Neutrophil (primary cell): ENCODE measurements at regions not wholly inside any gene's neighbourhood (a gene's known extent, or its start where the extent isn't known, plus 50 kb on each side); places are given as distances from the start of the nearest gene placed in this dataset.

ENCODE experiments used
- H3K27ac ChIP-seq: fragments of 200-600 bp; sonication (generic); 2 replicates; pipeline ENCODE4 v1.5.1; 2016; ENCODE audit warnings: mild to moderate bottlenecking, moderate library complexity
- H3K27me3 ChIP-seq: fragments of 200-600 bp; sonication (generic); 2 replicates; pipeline ENCODE4 v1.6.0; 2016; ENCODE audit warnings: mild to moderate bottlenecking
- H3K36me3 ChIP-seq: fragments of 200-600 bp; sonication (generic); 2 replicates; pipeline ENCODE4 v1.5.1; 2017
- H3K4me1 ChIP-seq, 2 experiments: fragments of 200-600 bp in 1 of 2; sonication (generic) in 1 of 2; 1 replicate in 1 of 2; 2 replicates in 1 of 2; pipeline versions ENCODE4 v1.5.1 to v1.6.1; 2013 to 2016; ENCODE audit warnings: low read depth in 1 of 2, low read length in 1 of 2, mild to moderate bottlenecking in 1 of 2, moderate library complexity in 1 of 2; ENCODE audit not compliant: control insufficient read depth in 1 of 2, insufficient read depth in 1 of 2
- H3K4me3 ChIP-seq, 2 experiments: fragments of 200-600 bp in 1 of 2; sonication (generic) in 1 of 2; 1 replicate in 1 of 2; 2 replicates in 1 of 2; pipeline ENCODE4 v1.5.1; 2013 to 2016; ENCODE audit warnings: low read depth in 1 of 2, low read length in 1 of 2, mild to moderate bottlenecking in 1 of 2, moderate library complexity in 1 of 2
- H3K9me3 ChIP-seq: fragments of 200-600 bp; sonication (generic); 2 replicates; pipeline ENCODE4 v1.5.1; 2016
- TF ChIP-seq, protein P1 (sequence below): fragments of 200-600 bp; sonication (generic); IDR thresholded peaks from 2 replicates; pipeline ENCODE4 v1.5.1; 2016; ENCODE audit warnings: antibody characterized with exemption

DNA sequence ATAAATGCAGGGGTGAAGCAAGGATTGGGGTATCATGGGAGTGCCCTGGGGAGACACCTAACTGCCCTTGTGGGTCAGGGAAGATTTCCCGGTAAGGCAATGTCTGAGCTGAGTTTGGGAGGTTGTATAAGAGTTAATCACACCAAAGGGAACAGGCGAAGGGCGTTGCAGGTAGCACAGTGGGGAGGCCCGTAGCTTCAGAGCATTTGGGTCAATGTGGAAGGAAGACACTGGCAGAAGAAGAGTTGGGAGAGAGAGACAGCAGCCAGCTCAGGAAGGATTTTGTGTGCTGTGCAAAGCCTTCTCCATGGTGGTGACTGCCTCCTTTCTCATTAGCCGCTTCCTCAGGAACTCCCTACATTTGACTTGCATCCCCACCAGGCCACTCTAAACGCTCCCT is 80.8 kb upstream of the LEP start:
- Histone ChIP-seq H3K27me3 (peaks cover 83% of the 10 kb centered on the region), H3K27ac (no peak overlapping the region), H3K36me3 (no peaks in the 10 kb centered on the region), H3K4me3 (no peak overlapping the region), H3K4me1 (peaks cover 2 to 3% of the 10 kb centered on the region in 2 experiments), H3K9me3 (no peaks in the 10 kb centered on the region)
- TF ChIP-seq, protein P1, sequence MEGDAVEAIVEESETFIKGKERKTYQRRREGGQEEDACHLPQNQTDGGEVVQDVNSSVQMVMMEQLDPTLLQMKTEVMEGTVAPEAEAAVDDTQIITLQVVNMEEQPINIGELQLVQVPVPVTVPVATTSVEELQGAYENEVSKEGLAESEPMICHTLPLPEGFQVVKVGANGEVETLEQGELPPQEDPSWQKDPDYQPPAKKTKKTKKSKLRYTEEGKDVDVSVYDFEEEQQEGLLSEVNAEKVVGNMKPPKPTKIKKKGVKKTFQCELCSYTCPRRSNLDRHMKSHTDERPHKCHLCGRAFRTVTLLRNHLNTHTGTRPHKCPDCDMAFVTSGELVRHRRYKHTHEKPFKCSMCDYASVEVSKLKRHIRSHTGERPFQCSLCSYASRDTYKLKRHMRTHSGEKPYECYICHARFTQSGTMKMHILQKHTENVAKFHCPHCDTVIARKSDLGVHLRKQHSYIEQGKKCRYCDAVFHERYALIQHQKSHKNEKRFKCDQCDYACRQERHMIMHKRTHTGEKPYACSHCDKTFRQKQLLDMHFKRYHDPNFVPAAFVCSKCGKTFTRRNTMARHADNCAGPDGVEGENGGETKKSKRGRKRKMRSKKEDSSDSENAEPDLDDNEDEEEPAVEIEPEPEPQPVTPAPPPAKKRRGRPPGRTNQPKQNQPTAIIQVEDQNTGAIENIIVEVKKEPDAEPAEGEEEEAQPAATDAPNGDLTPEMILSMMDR: no peak

DNA sequence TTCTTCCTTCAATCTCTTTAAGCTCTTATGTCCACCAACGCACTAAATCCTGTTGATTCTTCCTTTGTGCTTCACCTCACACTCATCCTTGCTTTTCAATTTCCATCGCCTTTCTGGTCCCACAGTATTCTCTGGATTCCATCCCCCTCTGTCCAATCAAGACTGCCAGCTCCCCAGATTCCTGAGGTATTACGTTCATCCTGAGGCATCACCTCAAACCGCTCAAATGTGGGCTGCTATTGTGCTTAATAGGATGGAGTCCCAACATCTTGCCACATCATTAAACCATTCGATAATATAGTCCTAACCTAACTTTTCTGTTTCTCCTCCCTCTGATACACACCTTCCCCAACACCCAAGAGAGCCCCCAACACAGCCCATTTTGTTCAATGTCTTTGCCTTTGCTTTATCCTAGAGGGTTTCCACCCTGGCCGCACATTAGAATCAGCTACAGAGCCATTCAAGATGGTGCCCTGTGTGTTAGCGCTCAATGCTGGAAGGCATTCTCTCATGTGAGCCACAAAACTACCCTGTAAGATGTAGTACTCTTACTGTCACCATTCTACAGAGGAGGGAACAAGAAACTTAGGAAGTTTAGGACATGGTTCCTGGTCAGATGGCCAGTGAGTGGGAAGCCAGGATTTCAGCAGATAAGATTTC is 79.5 kb upstream of the LEP start:
- Histone ChIP-seq H3K27ac (no peak overlapping the region), H3K9me3 (no peaks in the 10 kb centered on the region), H3K36me3 (no peaks in the 10 kb centered on the region), H3K27me3 (peaks cover 96% of the 10 kb centered on the region), H3K4me1 (peaks cover 1 to 3% of the 10 kb centered on the region in 2 experiments), H3K4me3 (no peak overlapping the region)
- TF ChIP-seq, protein P1: no peak

DNA sequence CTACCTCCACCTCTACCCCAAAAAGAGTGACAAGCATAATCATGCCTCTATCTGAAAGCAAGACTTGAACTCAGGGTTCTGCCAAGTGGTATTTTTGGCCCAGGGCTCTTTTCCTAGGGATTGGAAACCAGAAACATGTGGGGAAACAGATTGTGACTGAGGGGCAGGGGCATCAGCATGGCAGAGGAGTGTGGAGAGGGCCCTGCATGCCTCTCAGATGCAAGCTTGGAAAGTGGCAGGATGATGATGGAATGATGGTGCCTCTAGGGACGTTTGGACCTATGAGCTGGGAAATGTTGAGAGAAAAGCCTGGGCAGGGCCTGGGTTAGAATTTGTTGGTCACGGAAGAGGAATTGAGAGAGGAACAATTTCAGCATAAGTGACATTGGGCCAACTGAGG is 78.4 kb upstream of the LEP start:
- peaks cover 9 to 14% of the 10 kb centered on the region in 2 experiments for H3K4me1 ChIP-seq
- no peak overlapping the region for H3K27ac ChIP-seq
- TF ChIP-seq, protein P1: no peak
- H3K36me3 ChIP-seq: no peaks in the 10 kb centered on the region
- peaks cover 97% of the 10 kb centered on the region for H3K27me3 ChIP-seq
- no peak overlapping the region for H3K4me3 ChIP-seq
- no peaks in the 10 kb centered on the region for H3K9me3 ChIP-seq

DNA sequence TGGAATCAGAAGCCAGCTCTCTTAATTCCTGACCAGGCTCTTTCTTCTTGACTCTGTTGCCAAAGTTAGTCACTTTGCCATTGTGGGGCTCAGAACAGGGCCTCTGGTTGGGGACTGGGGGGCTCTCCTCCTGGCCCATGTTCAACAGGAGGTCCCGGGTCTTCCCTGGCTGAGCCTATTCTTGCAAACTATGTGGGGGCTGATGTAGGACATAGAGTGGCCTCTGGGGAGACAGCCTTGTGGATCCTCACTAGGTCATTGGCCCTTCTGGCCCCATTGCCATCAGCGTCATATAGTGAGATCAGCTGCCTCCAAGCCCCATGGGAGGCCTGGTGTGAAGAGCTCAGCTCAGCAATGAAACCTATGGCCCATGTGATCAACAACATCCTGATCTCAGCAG is 77.6 kb upstream of the LEP start:
- no peaks in the 10 kb centered on the region for H3K36me3 ChIP-seq
- TF ChIP-seq, protein P1: no peak
- H3K27ac ChIP-seq: no peak overlapping the region
- H3K4me1 ChIP-seq: peaks cover 17 to 22% of the 10 kb centered on the region in 2 experiments
- no peak overlapping the region for H3K4me3 ChIP-seq
- no peaks in the 10 kb centered on the region for H3K9me3 ChIP-seq
- H3K27me3 ChIP-seq: peaks cover 97% of the 10 kb centered on the region

DNA sequence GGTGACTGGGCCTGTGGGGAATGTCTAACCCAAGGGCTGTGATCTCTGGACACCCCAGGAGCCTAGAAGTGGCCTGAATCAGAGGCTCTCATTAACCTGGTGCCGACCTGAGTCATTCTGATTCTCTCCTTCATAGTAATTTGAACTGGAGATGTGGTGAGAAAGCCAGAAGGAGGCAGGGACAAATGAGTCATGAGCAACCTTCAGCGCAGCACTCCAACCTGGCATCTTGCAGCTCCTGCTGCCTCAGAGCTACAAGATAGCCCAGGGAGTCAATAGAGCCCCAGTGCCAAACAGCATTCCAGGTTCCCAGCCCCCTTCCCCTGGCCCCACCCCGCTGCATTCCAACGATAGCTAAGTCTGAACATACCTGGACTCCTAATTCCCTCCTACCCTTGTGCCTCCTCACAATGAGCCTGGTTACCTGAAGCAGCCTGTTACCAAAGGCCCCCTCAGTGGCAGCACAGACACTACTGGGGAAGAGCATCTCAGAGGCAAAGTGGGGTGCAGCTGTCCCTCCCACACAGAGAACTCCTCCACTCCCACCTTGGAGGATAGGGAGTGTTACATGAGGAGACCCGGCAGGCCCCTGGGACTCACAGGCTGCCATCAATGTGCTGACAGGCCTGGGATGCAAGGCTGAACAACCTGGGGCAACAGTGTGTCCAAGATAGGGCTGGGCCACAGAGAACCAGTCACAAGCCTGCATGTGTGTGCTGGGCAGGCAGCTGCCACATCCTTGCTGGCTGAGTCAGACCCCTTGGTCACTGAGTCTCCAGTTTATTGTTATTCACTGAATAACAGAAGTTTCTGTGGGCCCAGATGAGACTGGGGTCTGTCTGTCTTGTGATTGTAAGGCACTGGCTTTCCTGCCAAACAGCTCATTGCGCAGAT is 76.8 kb upstream of the LEP start:
- H3K4me3 ChIP-seq: no peak overlapping the region
- TF ChIP-seq, protein P1: no peak
- no peaks in the 10 kb centered on the region for H3K36me3 ChIP-seq
- H3K27ac ChIP-seq: no peak overlapping the region
- H3K27me3 ChIP-seq: peaks cover 100% of the 10 kb centered on the region
- H3K9me3 ChIP-seq: no peaks in the 10 kb centered on the region
- H3K4me1 ChIP-seq: peaks cover 17 to 23% of the 10 kb centered on the region in 2 experiments
